ENCODE measurements at regions not wholly inside any gene's neighbourhood (a gene's known extent, or its start where the extent isn't known, plus 50 kb on each side); places are given as distances from the start of the nearest gene placed in this dataset.

GRCh38 chr22:48376428-48376827 is 1451.2 kb downstream of the BRD1 start:
- DNase-seq = no peak

- DNase-seq = no peak
Measured at GRCh38 chr22:48373626-48374173, 1454.0 kb downstream of the BRD1 start.

GRCh38 chr22:48372390-48372789 is 1455.3 kb downstream of the BRD1 start:
- no peak for DNase-seq

DNA sequence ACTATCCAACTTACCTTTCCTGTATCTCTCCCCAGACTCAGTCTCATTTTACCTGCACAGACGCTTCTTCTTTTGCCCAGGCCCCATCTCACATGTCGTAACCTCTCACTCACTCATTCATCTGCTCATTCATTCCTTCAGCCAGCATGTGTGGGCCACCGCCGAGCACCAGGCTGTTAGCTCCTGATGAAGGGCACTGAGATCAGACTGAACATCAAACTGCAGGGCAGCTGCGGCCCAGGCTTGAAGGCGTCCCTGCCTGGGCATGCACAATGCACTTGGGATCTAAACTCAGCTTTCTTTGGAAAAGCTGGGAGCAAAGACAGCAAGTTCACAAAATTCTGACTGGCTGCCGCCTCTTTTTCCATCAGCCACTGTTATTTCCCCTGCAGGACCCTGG is 1456.3 kb downstream of the BRD1 start:
- DNase-seq = no peak

DNA sequence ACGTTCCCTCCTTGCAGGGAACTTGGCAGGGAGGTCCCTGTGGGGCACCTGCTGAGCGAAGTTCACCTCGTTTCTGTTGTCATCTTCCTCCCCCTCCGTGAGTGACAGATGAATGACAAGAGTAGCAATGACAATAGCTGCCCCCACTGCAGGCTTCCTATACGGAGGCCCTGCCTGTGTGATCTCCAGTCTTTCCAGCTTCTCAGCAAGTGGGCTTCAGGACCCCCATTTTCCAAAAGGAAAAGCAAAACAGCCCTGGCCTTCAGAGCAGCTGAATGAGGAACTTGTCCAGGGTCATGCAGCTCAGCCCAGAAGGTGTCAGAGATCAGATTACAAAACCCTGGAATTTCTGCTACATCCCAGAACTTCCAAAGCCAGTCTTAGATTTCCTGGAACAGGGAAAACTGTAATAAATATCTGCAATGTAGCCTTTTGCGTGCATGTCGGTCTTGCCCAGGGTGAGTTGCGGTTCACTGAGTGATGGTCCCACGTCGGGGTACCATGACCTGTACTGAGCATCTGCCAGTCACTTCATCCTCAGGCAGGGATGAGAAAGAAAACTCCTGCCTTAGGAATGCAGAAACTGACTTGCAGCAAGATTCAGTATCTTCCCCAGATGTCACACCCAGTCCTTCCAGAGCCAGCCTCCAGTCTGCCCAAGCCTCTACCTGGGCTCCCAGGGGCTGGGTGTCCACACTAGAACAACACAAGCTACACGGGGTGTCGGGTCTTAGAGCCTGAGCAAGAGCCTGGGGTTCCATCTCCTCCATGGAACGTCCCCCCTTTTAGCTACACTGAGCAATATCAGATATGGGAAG is 1457.0 kb downstream of the BRD1 start:
- DNase-seq = no peak

- no peak for DNase-seq
Measured at GRCh38 chr22:48369789-48370507, 1457.7 kb downstream of the BRD1 start.

DNA sequence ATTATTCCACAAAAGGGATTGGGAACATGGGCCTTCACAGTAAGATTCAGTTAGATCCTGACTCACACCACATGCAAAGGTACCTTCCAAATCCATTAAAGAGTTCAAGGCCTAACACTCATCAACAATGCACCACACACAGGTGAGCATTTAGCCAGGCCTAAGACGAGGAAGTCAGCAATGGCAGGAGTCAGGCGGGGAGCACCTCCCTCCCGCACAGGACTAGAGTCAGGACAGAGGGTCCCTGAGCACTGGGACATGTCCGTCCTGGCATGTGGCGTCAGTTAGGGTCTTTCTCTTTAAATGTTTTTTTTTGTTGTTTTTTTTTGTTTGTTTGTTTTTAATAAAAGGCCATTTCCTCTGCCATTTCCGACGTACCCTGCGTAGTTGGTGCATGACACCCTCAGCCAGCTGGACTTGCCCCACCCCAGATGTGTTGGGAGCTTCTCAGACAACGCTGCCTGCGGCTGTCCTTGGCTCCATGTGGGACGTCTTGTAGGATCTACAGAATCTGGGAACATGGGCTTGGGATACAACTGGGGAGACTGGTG is 1458.6 kb downstream of the BRD1 start:
- DNase-seq = no peak

DNA sequence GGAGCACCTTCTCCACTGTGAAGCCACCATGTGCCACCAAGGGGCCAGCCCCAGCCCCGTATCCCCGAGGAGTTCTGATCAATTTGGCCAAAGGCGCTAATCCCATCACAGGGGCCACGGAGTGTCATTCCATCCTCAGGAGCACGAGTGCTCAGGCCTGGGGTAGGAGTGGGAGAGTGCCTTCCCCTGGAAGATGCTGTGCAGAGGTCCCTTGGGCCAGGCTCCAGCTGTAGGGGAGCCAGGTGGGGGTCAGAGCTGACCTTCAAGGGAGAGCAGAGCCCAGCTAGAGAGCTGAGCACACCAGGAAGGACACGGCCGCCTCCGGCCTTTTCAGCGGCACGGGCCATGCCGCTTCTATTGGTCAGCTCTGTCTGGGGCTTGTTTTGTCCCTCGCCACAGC is 1459.9 kb downstream of the BRD1 start:
- DNase-seq = no peak

DNA sequence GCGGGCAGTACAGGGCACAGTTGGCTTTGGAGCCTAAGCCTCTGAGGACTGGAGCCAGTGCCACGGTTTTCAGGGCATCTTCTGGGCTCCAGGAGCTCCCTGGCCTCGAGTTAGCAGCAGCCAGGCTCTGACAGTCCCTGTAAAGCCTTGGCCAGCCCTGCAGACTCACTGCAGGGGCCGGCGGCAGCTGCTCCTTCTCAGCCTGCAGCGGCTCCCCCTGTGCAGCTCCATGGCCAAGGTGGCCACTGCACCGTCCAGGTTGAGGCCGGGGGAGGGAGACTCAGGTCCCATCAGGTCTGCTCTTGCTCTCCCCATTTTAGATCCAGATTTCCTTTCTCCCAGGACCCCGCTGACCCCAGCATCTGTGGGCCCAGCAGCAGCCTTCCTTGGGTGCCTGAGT is 1461.1 kb downstream of the BRD1 start:
- no peak for DNase-seq

DNA sequence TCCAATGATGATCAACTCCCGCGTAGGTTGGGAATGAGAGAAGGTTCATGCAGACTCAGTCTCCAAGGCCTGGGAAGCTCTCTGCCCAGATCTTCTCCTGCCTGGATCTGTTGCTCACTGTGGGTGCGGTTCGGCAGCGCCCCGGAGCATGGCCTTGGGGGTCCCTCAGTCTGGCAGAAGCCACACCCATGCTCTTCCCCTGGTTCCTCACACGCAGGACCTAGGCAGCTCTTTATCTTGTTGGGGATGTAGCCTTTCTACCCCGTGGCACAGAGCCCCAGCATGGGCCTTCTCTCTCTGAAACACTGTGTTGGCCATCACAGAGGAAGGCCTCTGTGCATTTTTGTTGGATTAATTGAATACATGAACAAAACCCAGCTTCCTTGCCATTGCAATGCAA is 1461.6 kb downstream of the BRD1 start:
- DNase-seq = no peak

GRCh38 chr22:48365386-48365785 is 1462.3 kb downstream of the BRD1 start:
- no peak for DNase-seq

DNA sequence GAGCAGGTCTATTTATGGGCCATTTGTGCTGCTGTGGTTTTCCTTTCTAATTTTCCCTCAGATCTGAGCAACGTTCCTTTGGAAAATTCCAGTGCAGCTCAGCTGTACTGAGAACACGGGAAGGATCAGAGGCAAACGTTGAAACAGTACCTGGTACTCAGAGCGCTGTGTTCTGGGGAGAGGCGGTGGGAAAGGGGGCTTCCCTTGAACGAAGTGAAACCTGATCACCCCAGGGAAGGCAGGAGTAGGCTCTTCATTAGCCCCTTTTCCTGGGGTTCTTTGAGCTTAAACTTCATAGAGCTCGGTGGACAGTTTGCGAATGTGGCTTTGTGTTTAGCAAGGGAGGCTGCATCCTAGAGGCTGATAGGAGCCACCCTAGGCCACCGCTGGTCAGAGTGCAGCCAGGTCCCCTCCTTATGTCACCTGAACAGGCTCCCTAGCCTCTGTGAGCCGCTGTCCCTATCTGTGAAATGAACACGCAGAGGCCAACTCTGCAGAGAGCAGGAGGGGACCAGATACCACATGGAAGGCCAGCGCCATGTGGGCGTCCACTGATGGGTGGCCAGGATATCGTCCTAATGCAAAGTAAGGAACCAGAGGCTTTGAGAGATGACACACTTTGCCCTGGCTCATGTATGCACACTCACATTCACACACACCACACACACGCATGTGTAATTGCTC is 1464.8 kb downstream of the BRD1 start:
- DNase-seq = no peak

DNA sequence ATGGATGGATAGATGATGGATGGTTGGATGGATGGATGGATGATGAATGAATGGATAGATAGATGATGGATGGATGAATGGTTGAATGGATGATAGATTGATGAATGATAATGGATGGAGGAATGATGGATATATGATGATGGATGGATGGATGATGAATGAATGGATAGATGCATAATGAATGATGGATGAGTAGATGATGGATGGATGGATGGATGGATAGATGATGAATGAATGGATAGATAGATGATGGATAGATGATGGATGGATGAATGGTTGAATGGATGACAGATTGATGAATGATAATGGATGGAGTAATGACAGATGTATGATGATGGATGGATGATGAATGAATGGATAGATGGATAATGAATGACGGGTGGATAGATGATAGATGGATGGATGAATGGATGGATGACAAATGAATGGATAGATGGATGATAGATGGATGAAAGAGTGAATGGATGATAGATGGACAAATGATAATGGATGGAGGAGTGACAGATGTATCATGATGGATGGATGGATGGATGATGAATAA is 1466.5 kb downstream of the BRD1 start:
- no peak for DNase-seq

DNA sequence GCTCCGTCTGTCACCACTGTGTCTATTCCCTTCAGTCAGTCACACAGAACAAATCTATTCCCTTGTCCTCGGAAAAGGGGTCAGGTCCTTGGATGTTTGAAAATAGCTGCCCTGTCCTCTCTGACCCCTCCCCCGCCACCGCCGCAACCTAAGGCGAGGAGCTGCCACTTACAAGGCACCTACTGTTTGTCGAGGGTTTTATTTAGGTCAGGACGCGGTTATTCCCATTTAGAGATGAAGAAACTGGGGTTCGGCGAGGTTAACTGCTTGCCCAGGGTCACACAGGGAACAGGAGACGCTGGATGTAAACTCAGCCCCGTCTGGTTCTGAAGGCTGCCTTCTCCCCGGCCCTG is 1468.1 kb downstream of the BRD1 start:
- no peak for DNase-seq

- no peak for DNase-seq
Measured at GRCh38 chr22:48358886-48359612, 1468.6 kb downstream of the BRD1 start.

- DNase-seq = no peak
Measured at GRCh38 chr22:48357961-48358360, 1469.7 kb downstream of the BRD1 start.

DNA sequence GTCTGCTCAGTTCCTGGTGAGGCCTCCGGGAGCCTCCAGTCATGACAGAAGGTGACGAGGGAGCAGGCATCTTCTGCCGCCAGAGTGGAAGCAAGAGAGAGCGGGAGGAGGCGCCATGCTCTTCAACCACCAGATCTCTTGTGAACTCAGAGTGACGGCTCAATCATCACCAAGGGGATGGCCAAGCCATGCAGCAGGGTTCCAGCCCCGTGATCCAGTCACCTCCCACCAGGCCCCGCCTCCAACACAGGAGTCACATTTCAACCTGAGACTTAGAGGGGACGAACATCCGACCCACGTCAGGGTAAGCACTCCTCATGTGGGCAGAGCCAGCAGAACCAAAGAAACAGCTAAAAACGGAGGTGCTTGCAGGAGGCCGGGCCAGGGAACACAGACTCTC is 1470.5 kb downstream of the BRD1 start:
- DNase-seq = no peak

DNA sequence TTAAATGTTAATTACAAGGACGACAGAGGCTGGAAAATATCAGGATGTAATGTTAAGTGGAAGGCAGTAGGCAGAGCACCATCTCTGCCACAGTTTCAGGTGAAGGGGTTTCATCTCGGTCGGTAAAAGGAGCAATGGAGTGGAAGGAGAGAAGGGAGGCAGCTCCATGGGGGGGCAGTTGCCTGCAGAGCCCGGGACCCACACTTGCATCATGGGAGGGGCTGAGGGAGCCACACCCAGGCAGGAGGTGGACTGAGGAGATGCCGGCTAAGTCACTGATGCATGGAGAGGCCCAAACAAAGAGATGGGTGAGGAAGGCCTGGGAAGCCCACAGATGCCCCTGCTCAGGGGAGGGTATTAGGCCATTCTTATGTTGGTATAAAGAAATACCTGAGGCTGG is 1470.9 kb downstream of the BRD1 start:
- DNase-seq = no peak

DNA sequence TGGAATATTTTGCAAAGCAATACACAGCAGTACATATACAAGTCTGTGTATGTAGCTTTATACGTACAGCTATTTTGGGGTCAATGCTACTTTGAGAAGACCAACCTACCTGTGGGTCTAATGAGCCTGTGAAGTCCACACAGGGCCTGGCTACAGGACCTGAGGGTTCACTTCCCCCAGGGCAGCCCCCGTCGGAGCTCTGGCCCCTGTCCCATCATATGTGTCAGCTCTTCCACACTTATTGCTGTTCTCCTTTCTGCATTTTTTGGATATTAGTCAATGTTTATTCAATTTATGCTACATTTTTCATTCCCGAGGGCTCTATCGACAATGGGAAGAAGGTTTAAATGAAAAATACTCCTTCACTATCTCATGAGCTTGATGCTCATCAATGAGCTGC is 1473.6 kb downstream of the BRD1 start:
- no peak for DNase-seq

GRCh38 chr22:48353116-48353947 is 1474.3 kb downstream of the BRD1 start:
- no peak for DNase-seq
